ENCODE measurements at regions not wholly inside any gene's neighbourhood (a gene's known extent, or its start where the extent isn't known, plus 50 kb on each side); places are given as distances from the start of the nearest gene placed in this dataset.

DNA sequence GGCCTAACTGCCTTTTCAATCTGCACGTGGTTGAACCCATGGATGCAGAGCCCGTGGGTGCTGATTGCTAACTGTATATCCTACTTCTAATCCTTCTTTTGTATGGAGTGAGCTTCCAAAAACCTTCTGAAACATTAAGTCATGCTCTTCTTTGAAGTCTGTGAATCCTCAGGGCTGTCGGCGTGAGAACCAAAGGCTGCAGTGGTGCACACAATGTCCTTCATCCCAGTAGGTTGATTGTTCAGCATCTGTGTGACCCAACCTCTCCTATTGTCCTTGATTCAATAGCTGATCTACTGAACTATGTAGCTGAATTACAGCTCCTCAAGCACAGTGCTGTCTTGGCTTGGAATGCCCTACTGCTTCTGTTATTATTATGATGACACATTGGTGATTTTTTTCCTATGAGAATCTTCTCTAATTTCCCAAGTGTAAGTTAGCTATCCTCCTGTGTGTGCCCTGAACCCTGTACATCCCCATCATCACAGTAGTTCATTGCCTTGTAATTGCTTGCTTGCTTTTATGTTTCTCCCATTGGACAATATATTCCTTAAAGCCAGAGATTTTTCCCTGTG is 294.6 kb downstream of the TRIML1 start:
- TF ChIP-seq CTCF (IDR thresholded peaks at IDR 0.05) (no peak), EP300 (IDR thresholded peaks at IDR 0.05) (no peak)
